Activated CD4-positive, alpha-beta T cell treated with anti-CD3 and anti-CD28 coated beads for 48 hours (primary cell): ENCODE measurements at regions not wholly inside any gene's neighbourhood (a gene's known extent, or its start where the extent isn't known, plus 50 kb on each side); places are given as distances from the start of the nearest gene placed in this dataset.

ENCODE experiments used
- DNase-seq: peaks from one replicate; pipeline ENCODE4 v3.0.0-alpha.2; 2020

DNA sequence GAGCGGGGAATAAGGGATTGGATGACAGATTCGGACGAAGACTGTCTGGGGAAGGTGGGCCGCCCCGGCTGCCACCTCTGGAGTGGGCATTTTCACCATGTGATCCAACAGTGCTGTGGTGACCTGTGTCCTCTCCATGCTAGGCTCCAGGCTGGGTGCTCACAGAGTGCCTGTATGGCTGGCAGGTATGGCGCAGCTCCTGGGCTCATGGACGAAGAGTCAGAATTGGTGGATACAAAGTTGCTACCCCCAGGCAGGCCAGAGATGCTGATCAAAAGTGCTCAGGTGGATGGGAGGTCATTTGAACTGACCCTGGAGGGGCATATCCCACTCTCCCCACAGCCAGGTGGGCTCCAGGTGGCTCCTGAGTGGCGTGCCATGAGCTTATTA, 111.3 kb upstream of the UQCRFS1 start:
- DNase-seq, result no peak

DNA sequence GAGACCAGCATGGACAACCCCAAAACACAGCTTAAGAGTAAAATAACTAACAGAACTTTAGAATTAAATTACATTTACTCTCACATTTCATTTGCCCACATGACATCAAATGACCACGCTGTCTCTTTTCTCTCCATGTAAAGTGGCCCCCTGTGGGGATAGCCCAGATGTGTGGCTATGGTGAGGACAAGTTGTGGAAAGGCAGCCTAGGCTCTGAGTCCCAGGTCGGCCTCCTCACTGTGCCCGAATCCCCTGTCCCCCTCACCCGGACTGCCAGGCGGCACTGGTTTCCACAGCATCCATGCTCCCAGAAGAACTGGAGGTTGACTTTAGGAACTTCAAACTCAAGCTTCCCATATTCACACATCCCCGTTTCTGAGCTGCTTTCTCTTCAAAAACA, 111.8 kb upstream of the UQCRFS1 start:
- no peak for DNase-seq

DNA sequence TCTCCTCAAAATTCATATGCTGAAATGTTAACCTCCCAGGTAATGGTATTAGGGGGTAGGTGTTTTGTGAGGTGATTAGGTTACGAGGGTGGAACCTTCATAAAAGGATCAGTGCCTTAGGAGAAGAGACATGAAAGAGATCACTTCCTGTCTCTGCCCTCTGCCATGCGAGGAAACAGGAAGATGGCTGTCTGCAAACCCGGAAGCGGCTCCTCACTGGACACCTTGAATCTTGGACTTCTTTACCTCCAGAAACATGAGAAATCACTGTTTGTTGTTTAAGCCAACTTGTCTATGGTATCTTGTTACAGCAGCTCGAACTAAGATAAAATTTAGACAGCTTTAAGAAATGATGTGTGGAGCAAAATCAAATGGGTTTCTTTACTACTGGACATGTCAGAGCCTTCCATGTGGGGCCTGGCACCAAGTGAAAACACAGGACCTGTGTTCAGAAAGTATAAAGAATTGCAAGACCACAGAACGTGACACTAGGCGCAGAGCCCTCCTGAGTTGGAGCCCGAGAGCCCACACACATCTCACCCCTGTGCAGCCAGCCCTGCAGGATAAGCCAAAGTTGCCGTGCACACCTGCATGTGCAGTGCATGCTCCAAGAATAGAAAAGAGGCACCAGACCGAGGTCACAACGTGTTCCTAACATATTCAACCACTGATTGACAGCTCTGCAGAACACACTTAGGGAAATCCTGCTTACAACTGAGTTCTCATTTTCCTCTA, 112.5 kb upstream of the UQCRFS1 start:
- DNase-seq, result no peak

DNA sequence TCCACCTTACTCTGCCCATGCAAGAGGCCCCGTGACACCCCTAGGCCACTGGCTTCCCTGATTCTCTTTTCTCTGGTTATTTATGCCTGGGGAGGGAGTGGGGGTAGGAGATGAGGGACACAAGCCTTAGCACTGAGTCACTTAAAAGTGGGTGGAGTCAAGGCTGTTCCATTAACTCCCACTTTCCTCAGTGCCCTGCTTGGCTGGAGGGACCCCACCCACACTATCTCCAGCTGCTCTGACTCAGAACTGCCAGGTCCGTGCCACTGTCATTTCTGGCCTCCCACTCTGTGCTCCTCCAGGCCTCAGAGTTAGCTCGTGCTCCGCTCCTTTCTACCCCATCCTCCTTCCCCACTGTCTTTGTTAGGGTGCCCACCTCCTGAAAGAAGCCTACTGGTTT, 113.4 kb upstream of the UQCRFS1 start:
- no peak for DNase-seq

GRCh38 chr19:29326849-29327840, 114.2 kb upstream of the UQCRFS1 start:
- no peak for DNase-seq

DNA sequence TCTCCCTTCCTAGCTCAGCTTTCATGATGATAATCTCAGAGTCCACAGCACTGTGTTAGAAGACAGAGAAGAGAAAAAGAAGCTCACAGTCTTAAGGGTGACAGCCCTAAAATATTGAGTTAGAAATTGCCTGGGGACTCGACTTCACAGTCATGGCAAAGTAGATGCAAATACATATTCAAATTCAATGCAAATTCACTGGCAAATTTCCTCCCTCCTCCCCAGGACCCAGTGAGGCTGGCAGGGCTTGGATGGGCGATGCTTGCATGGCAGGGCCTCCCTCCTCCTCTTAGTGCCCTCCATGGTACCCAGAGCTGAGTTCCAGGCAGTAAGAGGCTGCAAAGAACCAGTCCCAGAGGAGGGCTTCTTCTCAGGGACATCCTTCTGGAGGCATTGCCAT, 115.6 kb upstream of the UQCRFS1 start:
- DNase-seq, result no peak

GRCh38 chr19:29329460-29330134, 116.6 kb upstream of the UQCRFS1 start:
- DNase-seq, result peak; percentile 13

DNA sequence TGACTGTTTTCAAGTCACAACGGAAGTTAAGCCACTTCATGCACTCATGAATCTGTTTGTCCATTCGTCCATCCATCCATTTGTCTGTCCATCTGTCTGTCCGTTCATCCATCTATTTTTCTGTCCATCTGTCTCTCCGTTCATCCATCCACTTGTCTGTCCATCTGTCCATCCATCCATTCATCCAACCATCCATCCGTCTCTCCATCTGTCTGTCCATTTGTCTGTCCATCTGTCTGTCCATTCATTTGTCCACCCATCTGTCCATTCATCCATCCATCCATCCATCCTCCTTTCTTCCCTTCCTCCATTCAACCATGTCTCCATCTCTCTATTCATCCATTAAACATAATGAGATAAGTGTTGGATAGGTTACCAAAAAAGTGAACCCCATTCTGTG, 123.5 kb upstream of the UQCRFS1 start:
- DNase-seq, result no peak

DNA sequence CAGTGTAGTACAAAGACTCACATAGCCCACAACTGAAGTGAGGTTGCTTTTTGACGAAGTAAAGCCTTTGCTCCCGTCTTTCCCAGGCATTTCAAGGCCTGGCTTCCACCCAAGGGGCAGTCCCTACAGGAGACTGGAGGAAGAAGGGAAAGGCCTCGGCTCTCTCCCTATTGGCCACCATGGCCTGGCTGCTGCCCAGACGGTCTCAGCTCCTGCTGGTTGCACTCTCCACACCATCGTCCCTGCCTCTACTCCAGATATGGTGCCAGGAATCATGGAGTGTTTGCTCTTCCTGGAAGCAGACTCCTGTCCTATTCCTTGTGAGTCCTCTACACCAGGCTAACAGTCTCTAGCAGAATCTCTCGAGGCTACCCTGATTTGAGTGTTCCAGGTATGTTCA, 124.1 kb upstream of the UQCRFS1 start:
- no peak for DNase-seq

DNA sequence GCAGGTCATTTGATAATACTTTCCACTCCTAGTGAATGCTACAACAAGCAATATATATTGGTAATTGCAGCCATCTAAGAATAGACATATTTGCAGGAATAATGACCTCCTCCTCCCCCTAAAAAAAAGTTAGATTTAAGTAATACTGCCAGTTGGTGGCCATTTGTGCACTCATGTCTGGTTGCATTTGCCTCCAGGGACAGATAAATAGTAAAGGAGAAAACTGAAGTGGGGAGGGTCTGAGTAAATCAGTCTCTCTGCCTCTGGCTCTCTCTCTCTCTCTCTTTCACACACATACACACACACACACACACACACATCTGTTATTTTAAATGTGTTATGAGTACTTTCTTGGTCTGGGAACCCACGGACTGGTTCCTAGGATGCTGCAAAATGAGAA, 125.5 kb upstream of the UQCRFS1 start:
- DNase-seq, result no peak

- DNase-seq, result no peak
These were observed 129.8 kb upstream of the UQCRFS1 start for GRCh38 chr19:29342721-29343120.

DNA sequence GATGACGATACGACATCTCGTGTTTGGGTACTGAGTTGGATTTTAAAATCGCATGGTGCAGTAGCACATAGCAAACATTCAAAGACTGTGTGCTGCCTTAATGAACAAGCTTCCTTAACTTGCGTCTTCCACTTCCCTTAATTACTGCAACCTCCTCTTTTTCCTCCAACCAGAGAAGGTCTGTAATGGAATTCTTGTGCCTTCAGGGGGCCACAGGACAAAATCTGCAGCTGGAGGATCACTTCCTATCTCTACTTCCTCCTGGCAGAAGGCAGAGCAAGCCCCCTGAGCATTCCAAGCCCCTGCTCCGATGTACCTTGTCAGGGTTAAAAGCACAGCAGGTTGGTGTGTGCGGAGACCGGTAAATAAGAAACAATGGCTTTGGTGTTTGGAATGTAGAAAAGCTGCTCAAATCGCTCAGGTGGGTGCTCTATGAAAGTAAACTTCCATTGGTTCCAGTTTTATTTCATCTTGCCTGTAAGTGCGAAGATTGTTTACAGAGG, 151.3 kb upstream of the UQCRFS1 start:
- DNase-seq, result no peak

DNA sequence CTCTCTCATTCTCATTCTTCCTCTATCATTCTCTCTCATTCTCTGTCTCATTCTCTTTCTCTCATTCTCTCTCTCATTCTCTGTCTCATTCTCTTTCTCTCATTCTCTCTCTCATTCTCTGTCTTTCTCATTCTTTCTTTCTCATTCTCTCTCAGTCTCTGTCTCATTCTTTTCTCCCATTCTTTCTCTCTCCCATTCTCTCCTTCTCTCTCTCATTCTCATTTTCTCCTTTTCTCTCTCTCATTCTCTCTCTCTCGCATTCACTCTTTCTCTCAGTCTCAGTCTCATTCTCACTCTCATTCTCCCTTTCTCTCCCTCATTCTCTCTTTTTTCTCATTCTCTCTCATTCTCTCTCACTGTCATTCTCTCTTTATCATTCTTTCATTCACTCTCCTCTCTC, 152.0 kb upstream of the UQCRFS1 start:
- DNase-seq, result no peak

- no peak for DNase-seq
These were observed 153.0 kb upstream of the UQCRFS1 start for GRCh38 chr19:29365836-29366417.

DNA sequence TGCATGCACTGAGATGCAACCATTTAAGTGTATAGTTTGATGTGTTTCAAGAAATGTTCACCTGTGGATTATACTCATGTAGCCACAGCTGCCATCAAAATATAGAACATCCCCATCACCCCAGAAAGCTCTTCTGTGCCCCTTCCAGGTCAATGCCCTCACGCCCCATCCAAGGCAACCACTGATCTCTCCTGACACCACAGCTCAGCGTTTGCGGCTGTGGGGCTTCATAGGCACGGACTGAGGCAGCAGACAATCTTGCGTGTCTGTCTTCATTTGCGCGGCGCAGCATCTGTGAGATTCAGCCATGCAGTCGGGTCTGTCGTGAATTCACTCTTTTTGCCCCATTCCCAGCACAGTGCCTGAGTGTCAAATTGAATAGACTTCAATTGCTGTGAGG, 153.8 kb upstream of the UQCRFS1 start:
- no peak for DNase-seq

- DNase-seq, result no peak
These were observed 154.9 kb upstream of the UQCRFS1 start for GRCh38 chr19:29367791-29368222.

DNA sequence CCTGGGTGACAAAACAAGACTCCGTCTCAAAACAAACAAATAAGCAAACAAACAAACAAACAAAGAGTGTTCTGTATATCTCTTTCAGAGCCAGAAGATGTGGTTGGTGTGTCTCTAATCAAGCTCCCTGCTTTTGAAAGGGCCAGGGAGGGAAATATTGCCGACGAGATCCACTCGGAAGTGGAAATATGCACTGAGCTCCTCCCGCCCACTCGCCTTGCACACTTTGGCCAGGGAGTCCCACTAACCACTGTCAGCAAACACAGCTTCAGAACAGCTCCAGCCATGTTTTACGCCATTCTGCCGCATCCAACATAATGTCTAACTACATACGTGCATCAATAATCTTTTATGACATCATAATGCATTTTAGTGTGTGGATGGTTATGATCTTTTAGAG, 155.5 kb upstream of the VSTM2B start:
- DNase-seq, result no peak

DNA sequence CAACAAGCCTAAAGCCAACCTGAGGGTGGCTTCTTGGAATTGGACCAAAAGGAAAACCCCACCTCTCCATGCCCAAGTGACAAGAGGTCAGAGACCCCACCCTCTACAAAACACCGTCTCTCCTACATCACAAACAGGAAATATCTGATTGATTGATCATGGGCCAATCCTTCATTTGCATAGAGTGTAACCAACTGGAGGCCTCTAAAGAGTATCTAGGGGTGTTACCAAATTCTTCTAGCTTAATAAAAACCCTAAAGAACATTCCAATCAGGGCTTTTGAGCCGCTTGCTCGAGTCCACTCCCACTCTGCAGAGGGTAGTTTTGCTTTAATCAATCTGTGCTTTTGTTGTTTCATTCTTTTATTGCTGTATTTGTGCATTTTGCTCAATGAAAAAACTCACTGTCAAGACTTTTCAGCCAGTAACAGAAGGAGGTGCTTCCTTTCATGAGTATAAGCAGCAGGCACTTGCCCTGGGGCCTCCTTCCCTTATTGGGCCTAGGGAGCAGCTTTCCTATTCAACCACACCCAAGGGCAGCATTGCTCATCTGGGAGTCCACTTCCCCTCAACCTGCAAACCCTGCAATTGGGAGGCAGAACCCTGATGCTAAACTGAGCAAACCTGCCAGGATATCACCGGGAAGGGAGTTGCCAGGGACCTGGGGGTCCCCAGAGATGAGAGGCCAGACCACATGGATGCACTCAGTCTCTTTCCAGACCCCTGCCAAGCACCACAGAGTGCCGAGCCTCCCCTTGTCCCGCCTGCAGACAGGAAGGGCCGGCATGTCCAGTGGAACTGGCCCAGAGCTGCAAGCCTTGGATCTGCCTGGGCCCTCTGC, 154.3 kb upstream of the VSTM2B start:
- no peak for DNase-seq

DNA sequence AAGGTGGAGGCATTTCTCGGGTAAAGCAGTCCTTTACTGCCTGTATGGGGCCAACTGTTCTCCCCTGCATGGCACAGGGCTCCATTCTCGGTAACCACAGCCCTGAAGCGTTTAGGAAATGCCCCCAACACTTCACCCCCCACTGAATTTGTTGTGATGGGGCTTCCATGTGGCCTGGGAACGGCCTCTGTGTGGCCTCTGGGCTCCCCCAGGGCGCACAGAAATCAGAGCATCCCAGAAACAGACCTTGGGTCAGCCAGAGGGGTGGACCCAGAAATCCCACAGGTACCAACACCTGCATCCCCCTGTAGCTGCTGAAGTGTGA, 153.7 kb upstream of the VSTM2B start:
- no peak for DNase-seq

DNA sequence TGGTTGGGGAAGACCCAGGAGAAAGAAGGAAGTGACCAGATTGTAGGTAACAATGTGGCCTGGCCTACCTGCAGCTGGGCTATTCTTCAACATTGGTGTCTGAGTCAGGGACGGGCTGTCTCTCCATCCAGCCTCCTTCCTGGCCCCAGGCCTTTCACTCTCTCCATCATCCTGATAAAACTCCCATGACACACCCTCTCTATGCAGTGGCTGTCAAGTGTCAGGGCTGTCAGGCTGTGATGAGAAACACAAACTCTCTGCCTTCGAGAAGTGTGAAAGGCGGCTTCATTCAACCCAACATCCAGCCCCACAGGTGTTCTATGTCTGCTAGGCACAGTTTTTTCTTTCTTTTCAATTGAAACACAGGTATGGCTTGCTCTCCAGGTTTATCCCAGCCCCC, 153.3 kb upstream of the VSTM2B start:
- no peak for DNase-seq

DNA sequence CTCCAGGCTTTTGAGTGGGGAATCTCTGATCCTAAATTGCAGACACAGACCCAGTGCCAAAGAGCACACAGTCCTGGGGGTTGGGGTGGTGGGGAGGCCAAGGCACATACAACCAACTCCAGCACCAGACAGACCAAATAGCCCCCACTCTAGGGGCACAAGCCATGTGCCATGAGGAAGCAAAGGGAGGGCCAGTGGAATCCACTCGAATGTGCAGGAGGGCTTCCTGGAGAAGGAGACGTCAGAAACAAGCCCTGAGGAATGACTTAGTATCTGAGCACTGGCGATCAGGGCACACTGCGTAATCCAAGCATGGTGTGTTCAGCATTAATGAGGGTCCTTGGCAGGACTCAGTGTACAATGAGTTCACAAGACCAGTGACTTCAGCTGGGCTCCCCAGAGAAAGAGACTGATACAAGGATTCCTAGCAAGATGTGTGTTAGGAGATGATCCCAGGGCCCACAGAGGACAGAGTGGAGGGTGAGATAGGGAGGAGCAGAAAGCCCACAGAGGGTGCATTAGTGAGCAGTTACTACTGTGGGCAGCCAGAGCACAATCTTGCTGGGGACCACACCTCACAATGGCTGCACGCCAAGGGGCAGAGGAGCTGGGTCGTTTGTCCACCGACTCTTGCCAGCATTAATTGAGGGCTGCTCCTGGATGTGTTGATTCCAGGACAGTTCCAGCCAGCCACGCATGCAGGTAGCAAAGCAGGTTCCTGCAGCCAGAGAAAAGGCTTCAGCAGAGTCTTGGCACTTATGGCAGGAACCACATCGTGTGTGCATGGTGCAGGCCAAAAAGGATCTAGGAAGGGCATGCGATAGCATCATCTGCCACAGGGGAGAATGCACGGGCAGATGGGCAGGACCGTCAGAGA, 152.6 kb upstream of the VSTM2B start:
- no peak for DNase-seq
